ENCODE measurements at regions not wholly inside any gene's neighbourhood (a gene's known extent, or its start where the extent isn't known, plus 50 kb on each side); places are given as distances from the start of the nearest gene placed in this dataset.

DNA sequence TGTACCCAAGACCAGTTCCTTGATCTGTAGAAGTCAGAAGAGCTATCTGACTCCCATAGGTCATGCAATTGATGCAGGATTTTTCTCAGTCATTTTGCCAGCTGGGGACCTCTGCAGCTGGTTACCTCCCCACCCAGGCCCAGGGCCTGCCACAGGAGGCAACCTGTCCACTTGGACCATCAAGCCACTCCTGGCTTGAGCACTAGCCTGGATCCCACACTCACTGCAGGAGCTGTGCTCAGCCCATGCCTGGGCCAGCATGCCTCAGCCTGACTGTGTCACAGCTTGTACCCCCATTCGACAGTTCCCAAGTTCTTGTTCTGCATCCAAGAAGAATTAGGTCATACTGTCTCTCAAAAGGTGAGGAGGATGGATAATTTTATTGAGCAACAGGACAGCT lies 189.4 kb downstream of the PCDH17 start:
- no peak for TF ChIP-seq EP300 (IDR thresholded peaks at IDR 0.05)
- TF ChIP-seq CTCF (IDR thresholded peaks at IDR 0.05): no peak
- no peak for TF ChIP-seq POLR2A (IDR thresholded peaks at IDR 0.05)
- 90 to 94% methylated on average over 1 of the region's 1 CpG for WGBS, 2 donors

DNA sequence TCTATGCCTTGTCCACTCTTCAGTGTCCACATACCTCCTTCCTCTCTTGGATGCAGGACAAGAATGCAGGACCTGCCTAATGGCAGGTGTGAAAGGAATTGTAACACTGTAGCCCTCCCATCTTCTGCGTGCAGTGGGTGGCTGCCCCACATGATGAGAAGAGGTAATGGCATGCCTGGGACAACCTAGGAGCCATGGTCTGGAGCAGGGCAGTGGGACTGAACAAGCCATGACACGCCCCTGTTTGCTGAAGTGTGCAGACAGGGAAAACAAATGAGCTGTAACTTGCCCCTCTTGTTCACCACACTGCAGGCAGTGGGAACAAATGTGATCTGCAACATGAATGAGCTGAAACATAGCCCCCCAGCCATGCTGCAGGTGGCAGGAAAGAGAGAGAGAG lies 192.2 kb downstream of the PCDH17 start:
- peaks cover 0 to 2% (median 0%) of the 10 kb centered on the region in 3 donors for H3K36me3 ChIP-seq
- H3K9me3 ChIP-seq: no peaks in the 10 kb centered on the region
- H3K27me3 ChIP-seq: no peaks in the 10 kb centered on the region
- no peaks in the 10 kb centered on the region for H3K4me1 ChIP-seq
- no peak overlapping the region for H3K4me3 ChIP-seq
- DNase-seq (ENCODE audit: low spot score in 2 of 2): no peak
- H3K27ac ChIP-seq: no peak overlapping the region
- WGBS, 2 donors: 89 to 90% methylated on average over 2 of the region's 2 CpGs
- TF ChIP-seq POLR2A (IDR thresholded peaks at IDR 0.05) (no peak), EP300 (IDR thresholded peaks at IDR 0.05) (no peak), CTCF (IDR thresholded peaks at IDR 0.05) (no peak)

More for the DNA sequence above, 189.4 kb downstream of the PCDH17 start:
- Histone ChIP-seq H3K27me3 (no peaks in the 10 kb centered on the region), H3K9me3 (no peaks in the 10 kb centered on the region), H3K27ac (no peak overlapping the region), H3K36me3 (peaks cover 0 to 2% (median 0%) of the 10 kb centered on the region in 3 donors), H3K4me1 (no peaks in the 10 kb centered on the region), H3K4me3 (no peak overlapping the region)
- DNase-seq (ENCODE audit: low spot score in 2 of 2): no peak

DNA sequence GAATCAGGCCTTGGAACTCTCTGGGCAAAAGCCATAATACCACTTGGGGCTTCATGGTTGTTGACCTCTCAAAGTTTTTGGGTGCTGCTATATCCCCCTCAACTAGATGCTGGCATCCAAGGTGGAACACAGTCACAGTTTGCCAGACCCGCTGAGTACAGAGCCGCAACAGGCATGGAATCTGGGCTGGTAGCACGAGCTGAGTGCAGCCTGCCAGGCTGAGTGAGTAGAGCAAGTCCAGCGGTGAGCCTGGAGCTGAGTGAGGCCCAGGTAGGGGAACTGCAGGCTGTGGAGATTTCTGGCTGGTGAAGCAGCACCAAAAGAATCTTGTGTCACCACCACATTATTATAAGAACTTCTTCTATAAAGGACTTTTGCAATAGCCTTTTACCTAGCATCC lies 192.6 kb downstream of the PCDH17 start:
- H3K36me3 ChIP-seq: peaks cover 0 to 2% (median 0%) of the 10 kb centered on the region in 3 donors
- H3K4me1 ChIP-seq: no peaks in the 10 kb centered on the region
- no peaks in the 10 kb centered on the region for H3K9me3 ChIP-seq
- no peak for DNase-seq (ENCODE audit: low spot score in 2 of 2)
- WGBS, 2 donors: 91 to 93% methylated on average over 2 to 4 of the region's 4 CpGs
- H3K27ac ChIP-seq: no peak overlapping the region
- no peaks in the 10 kb centered on the region for H3K27me3 ChIP-seq
- TF ChIP-seq EP300 (IDR thresholded peaks at IDR 0.05): no peak
- TF ChIP-seq CTCF (IDR thresholded peaks at IDR 0.05): no peak
- TF ChIP-seq POLR2A (IDR thresholded peaks at IDR 0.05): no peak
- H3K4me3 ChIP-seq: no peak overlapping the region

DNA sequence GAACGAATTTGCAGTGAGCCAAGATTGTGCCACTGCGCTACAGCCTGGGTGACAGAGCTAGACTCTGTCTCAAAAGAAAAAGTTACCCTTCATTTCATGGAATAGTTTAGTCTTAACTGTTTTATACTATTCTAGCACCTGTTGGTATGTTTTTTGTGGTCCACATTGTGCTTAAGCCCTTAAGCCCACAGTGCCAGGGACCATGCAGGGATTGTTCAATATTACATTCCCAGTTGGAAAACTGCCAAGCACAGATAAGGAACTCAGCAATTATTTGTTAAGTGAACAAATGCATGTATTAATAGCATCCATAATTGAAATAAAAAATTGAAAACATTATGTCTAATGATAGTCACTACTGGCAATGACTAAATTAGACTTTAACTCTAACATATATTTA lies 193.5 kb downstream of the PCDH17 start:
- no peak for TF ChIP-seq CTCF (IDR thresholded peaks at IDR 0.05)
- TF ChIP-seq POLR2A (IDR thresholded peaks at IDR 0.05): no peak
- TF ChIP-seq EP300 (IDR thresholded peaks at IDR 0.05): no peak
- DNase-seq (ENCODE audit: low spot score in 2 of 2): no peak

GRCh38 chr13:57829496-57829895 lies 198.0 kb downstream of the PCDH17 start:
- H3K4me1 ChIP-seq: no peaks in the 10 kb centered on the region
- no peaks in the 10 kb centered on the region for H3K9me3 ChIP-seq
- no peak for DNase-seq (ENCODE audit: low spot score in 2 of 2)
- no peak overlapping the region for H3K4me3 ChIP-seq
- no peak overlapping the region for H3K27ac ChIP-seq
- 52% methylated on average over 3 of the region's 3 CpGs for WGBS, 2 donors
- no peaks in the 10 kb centered on the region for H3K27me3 ChIP-seq
- no peak for TF ChIP-seq POLR2A (IDR thresholded peaks at IDR 0.05)
- no peaks in the 10 kb centered on the region for H3K36me3 ChIP-seq

More for the DNA sequence above, 193.5 kb downstream of the PCDH17 start:
- no peaks in the 10 kb centered on the region for H3K9me3 ChIP-seq
- 95 to 96% methylated on average over 2 of the region's 2 CpGs for WGBS, 2 donors
- H3K4me1 ChIP-seq: no peaks in the 10 kb centered on the region
- H3K4me3 ChIP-seq: no peak overlapping the region
- H3K27me3 ChIP-seq: no peaks in the 10 kb centered on the region
- H3K27ac ChIP-seq: no peak overlapping the region
- peaks cover 0 to 2% (median 0%) of the 10 kb centered on the region in 3 donors for H3K36me3 ChIP-seq

DNA sequence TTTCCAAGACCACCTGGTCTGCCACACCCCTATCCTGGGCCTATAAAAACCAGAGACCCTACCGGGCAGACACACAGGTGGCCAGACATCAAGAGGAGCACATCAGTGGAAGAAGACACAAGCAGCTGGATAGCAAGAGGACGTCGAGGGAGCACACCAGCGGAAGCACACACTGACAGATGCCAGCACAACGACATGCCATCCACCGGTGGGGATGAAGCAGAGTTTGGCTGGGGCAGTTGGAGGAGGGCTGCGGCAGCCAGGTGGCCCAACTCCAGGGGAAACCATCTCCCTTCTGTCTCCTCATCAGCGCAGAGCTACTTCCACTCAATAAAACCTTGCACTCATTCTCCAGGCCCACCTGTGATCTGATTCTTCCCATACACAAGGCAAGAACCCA lies 200.6 kb downstream of the PCDH17 start:
- H3K27me3 ChIP-seq: no peaks in the 10 kb centered on the region
- no peak overlapping the region for H3K27ac ChIP-seq
- no peaks in the 10 kb centered on the region for H3K36me3 ChIP-seq
- H3K4me3 ChIP-seq: no peak overlapping the region
- DNase-seq (ENCODE audit: low spot score in 2 of 2): no peak
- no peaks in the 10 kb centered on the region for H3K4me1 ChIP-seq
- no peaks in the 10 kb centered on the region for H3K9me3 ChIP-seq
- 86 to 96% methylated on average over 8 of the region's 8 CpGs for WGBS, 2 donors
- no peak for TF ChIP-seq POLR2A (IDR thresholded peaks at IDR 0.05)
- TF ChIP-seq CTCF (IDR thresholded peaks at IDR 0.05): no peak
- TF ChIP-seq EP300 (IDR thresholded peaks at IDR 0.05): no peak

Measured in tibial nerve (tissue), 4 donors.